Putamen (tissue), 1 donor: ENCODE measurements at regions not wholly inside any gene's neighbourhood (a gene's known extent, or its start where the extent isn't known, plus 50 kb on each side); places are given as distances from the start of the nearest gene placed in this dataset.
A peak's percentile ranks its signal among the peaks of the same experiment; 100 is the strongest.

Experiments used
- DNase-seq: peaks from one replicate; pipeline ENCODE4 v3.0.0-alpha.2; 2016; ENCODE audit warnings: low spot score

GRCh38 chr10:8424555-8425211, 370.2 kb downstream of the GATA3 start:
- no peak for DNase-seq

DNA sequence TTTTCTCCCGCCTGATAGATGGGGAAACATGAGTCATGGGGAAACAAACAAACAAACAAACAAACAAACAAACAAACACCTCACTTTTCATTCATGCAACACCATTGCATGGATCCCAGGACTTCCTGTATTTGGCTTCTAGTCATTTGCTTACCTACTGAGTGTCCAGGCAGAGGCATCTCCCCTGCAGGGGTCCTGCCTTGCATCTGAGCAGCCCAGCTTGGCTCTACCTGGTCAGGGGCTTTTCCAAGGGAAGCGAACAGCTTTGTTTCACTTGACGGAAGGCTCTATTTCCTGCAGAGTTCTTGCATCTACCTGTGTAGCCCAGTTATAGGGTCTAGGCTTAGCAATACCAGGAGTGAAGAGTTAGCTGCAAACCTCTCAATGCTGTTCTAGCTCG, 374.2 kb downstream of the GATA3 start:
- no peak for DNase-seq

GRCh38 chr10:8430321-8430720, 375.8 kb downstream of the GATA3 start:
- no peak for DNase-seq

GRCh38 chr10:8431511-8431910, 377.0 kb downstream of the GATA3 start:
- no peak for DNase-seq

- no peak for DNase-seq
These were observed 380.9 kb downstream of the GATA3 start for GRCh38 chr10:8435186-8436055.

GRCh38 chr10:8437896-8438295, 383.4 kb downstream of the GATA3 start:
- no peak for DNase-seq

DNA sequence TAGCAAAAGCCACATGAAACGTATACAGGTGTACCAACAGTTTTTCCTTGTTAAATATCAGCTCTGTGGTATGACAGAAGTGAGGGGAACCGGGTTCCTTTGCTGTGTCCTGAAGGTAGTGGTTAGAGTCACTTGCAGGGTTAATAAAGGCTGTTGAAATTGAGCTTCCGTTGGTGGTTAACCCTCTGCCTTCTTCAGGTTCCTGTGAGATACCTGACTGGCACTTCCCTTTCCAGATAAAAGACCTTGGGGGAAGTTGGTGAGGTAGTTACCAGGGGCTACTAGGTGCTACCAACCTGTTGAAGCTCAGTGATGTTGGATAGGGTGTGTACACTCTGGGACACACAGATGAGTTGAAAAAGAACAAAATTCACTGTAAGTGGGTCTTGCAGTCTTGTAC, 384.1 kb downstream of the GATA3 start:
- DNase-seq: no peak

GRCh38 chr10:8439040-8439439, 384.6 kb downstream of the GATA3 start:
- DNase-seq: no peak

- no peak for DNase-seq
These were observed 390.1 kb downstream of the GATA3 start for GRCh38 chr10:8444630-8445029.

DNA sequence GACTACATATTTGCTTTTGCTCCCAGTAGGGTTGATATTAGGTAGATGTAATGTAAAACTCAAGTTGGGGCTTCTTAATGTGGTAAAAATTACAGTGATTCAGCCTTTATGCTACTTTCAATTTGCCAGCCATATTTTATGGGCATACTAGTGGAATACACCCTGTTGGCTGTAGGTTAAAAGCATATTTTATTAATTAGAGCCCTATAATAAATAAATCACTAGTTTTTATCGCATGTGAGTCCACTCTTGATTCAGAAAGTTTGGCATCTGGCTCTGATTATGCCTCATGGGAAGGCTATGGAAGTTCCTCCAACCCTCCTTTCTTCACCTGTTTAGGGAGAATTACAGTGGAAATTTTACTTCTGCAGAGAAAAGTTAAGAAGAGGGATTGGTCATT, 390.9 kb downstream of the GATA3 start:
- no peak for DNase-seq

GRCh38 chr10:8449909-8450308, 395.4 kb downstream of the GATA3 start:
- DNase-seq: no peak

GRCh38 chr10:8453587-8453986, 399.1 kb downstream of the GATA3 start:
- DNase-seq: no peak

DNA sequence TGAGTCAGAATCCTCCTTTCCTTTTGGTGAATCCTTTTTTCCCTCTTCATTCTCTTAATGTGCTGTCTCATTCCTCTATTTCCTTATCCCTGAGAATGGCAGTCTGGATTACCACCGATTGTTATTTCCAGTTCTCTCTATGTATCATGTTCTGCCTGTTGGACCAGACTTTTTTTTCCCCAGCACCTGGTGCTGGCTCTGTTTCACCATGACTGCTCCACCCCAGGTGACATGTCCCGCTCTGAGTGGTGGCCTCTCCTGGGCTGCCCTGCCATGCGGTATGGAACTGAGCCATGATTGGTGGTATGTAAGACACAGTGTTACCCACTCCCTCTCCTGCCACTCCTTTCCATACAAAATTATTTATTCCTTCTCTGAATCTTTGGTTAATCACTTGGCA, 399.9 kb downstream of the GATA3 start:
- DNase-seq: no peak

GRCh38 chr10:8455181-8455580, 400.7 kb downstream of the GATA3 start:
- DNase-seq: no peak

DNA sequence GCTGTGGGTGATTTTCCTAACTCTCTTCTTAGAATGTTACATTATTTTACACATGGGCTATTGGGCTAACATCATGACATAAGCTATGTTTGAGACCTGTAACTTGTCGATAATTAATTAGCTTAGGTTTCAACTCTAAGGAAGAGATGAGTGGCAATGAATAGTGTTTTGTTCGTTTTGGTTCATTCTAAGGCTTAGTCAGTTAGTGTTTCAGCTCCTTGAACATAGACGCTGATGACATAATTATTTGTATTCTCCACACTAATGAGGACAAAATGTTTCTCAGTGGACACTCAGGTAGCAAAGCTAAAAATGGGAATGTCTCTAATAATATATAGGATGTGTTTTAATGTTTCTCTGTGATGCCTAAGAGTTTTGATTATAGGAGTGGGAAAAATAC, 401.9 kb downstream of the GATA3 start:
- DNase-seq: no peak

GRCh38 chr10:8460626-8461025, 406.1 kb downstream of the GATA3 start:
- DNase-seq: no peak

DNA sequence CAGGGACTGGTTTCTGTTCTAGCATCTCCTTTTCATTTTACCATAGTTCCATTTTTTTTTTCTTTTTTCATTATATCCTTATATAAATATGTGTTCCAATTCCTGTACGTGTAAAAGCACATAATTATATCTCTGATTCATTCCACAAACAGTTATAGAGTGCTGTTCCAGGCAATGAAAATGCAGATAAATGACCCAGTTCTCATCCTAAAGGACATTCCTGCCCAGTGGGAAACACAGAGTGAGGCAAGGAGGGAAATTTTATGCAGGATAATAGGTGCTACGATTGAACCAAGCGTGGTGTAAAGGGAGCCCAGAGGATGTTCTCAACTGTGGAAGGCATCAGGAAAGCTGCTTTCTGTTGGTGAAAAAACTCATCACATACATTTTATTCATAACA, 408.1 kb downstream of the GATA3 start:
- no peak for DNase-seq

DNA sequence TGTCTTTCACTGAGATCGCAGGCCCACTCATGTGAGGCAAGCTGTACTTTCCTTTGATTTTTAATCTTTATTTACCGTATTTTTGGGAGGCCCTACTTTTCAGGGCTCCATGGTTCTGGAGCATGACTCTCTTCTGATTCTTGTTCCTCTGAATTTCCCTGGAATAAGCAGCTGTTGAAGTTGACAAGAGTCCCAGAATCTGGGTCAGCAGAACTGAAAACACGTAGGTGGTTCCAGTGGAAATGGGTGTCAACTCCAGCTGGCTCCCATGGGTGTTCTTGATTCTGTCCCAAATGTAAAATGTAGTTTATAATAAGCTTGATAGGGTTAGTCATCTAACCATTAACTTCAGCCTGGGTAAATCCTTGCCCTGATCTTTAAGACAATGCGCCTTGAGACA, 409.4 kb downstream of the GATA3 start:
- peak; percentile 21 for DNase-seq

DNA sequence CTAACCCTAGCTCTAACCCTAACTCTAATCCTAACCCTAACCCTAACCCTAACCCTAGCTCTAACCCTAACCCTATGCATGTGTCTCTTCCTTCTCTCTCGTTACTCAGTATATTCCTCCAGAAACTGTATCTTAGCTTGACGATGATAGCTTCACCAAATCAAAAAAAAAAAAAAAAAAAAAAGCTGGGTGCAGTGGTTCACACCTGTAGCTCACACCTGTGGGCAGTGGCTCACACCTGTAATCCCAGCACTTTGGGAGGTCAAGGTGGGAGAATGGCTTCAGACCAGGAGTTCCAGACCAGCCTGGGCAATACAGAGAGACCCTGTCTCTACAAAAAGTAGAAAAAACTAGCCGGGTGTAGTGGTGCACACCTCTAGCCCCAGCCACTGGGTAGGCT, 414.0 kb downstream of the GATA3 start:
- DNase-seq: no peak

DNA sequence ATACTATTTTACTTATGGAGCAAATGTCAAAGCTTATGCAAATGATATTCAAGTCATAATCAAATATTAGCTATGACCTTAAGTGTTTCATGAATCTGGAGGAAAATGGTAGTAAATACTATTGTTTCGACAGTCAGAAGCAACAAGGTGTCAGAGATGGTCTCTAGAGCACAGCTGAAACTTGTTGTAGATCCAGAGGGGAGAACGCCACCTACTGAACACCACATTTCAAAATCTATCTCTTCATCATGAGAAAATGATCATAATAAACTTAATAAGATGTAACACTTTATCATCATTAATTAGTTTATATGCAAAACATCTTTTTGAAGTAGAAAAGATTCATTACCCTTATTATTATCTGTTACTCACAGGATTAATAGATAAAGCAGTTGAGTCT, 418.7 kb downstream of the GATA3 start:
- DNase-seq: no peak

- DNase-seq: no peak
These were observed 422.8 kb downstream of the GATA3 start for GRCh38 chr10:8477300-8477699.

DNA sequence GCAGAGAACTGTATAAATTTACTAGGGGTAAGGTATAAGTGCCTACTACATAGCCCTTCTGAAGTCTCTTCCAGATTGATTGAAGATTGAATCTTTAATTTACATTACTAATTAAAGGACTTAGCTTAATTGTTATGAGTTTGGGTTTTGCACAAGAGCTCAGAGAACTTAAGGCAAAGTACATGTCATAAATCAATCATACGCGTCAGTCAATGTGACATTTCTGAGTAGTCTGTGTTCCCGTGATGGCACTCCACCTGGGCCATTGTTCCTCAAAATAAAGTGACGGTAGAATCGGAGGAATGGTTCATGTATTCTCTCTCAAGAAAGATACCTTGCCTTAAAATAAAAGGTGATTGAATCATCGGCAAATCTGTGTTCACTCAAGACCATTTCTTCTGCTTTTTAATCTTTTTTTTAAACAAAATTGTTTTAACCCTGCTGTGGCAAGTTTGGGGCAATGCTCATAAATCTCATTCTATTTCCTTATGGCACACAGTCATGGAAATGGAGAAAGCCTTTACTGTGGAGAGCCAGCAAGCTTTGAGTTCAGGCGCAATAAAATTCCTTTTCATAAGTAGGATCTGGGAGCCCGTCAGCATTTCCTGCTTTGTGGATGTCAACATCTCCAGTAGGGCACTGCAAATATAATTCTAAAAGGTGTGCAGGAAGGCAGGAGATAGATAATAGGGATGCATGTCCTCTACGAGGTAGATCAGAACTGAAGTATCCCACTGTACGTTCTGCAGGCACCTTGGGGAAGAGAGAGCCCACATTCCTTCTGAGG, 427.4 kb downstream of the GATA3 start:
- no peak for DNase-seq

- no peak for DNase-seq
These were observed 430.5 kb downstream of the GATA3 start for GRCh38 chr10:8485032-8485431.
